GM12874 (cell line): ENCODE measurements at regions not wholly inside any gene's neighbourhood (a gene's known extent, or its start where the extent isn't known, plus 50 kb on each side); places are given as distances from the start of the nearest gene placed in this dataset.

Source experiments
- TF ChIP-seq, protein P1 (sequence below): IDR thresholded peaks from 2 replicates; pipeline ENCODE4 v1.5.1; 2011; ENCODE audit warnings: low read depth, mild to moderate bottlenecking, control low read depth, low read length, moderate library complexity; ENCODE audit not compliant: insufficient read depth

DNA sequence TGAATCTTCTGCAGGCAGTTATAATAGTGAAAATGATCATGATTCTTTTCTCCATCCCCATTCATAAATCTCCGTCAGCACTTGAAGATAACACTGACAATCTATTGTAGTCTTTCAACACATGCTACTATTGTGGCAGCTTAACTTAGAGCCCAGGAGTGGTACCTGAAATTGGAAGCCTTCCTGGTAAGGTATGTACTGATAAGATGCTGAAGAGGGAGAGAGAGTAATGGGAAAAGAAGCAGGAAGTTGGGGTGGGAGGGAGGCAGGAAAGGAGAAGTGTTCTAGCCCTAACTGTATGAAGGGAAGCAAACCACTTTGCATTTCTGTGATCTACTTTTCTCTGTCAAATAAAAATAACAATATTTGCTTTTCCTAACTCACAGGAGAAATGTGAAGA lies 197.4 kb upstream of the RORA start:
- TF ChIP-seq, protein P1, sequence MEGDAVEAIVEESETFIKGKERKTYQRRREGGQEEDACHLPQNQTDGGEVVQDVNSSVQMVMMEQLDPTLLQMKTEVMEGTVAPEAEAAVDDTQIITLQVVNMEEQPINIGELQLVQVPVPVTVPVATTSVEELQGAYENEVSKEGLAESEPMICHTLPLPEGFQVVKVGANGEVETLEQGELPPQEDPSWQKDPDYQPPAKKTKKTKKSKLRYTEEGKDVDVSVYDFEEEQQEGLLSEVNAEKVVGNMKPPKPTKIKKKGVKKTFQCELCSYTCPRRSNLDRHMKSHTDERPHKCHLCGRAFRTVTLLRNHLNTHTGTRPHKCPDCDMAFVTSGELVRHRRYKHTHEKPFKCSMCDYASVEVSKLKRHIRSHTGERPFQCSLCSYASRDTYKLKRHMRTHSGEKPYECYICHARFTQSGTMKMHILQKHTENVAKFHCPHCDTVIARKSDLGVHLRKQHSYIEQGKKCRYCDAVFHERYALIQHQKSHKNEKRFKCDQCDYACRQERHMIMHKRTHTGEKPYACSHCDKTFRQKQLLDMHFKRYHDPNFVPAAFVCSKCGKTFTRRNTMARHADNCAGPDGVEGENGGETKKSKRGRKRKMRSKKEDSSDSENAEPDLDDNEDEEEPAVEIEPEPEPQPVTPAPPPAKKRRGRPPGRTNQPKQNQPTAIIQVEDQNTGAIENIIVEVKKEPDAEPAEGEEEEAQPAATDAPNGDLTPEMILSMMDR: no peak

DNA sequence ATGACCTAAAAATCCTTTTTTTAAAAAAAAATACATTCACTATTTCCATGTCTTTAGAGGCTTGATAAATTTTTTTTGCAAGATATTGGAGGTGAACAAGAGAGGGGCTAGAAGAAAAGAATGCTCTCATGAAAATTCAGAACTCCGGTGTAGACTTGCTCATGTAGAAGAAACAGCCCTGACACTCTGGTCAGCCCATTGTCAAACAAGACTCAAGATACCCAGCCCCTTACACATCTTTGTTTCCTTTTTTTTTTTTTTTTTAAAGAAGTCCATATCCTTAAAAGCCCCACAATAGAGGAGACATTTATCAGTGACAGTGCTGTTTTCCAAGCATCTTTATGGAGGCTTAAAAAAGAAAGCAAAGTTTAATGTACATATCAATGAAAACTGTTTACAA lies 196.8 kb upstream of the RORA start:
- TF ChIP-seq, protein P1: no peak

DNA sequence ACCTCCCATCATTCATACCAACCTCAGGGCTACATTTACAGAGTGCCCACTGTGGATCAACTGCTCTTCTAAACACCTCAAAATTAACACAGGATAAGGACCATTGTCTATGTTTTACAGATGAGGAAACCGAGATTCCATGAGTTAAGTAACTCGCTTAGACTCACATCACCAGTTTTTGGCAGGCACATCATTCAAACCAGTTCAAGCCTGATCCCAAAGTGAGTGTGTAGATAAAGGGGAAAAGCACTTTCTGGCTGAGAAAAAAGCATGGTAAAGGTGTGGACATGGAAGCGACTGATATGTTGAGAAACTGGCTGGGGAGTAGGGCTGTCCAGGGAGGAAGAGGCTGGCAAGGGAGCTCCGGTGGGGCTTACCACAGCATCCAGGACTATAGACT lies 193.7 kb upstream of the RORA start:
- TF ChIP-seq, protein P1: no peak

DNA sequence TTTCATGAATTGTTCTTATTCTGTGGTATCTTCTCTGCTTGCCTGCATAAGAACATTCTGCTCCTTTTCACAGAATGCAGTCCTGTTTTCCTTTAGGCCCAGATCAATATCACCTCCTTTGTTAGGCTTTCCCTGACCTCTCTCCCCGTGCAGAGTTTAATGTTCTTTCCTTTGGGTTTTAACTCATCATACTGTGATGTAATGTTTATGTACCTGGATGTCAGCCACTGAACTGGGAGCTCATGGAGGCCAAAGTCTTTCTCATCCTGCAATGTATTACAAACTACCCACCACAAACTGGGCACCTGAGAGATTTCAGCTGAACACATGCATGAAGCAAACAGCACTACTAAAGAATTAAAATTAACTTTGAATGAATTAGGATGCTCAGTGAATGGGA lies 192.8 kb upstream of the RORA start:
- TF ChIP-seq, protein P1: no peak

DNA sequence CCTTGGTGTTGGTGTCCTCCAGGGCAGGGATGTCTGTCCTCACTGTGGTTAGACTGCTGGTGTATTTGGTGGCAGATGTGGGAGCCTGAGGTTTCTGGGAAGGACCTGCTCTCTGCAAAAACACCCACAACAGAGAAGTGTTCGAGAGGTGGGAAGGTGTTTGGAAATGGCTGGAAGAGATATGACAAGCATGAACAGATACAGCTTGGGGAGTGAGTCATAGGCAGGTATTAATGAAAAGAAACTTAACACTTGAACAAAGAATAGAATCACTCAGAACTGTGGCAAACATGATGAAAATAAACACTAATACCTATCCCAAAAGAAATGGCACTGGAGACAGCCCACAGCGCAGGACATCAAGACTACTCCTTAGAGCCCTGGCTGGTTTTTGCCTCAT lies 192.4 kb upstream of the RORA start:
- TF ChIP-seq, protein P1: no peak

DNA sequence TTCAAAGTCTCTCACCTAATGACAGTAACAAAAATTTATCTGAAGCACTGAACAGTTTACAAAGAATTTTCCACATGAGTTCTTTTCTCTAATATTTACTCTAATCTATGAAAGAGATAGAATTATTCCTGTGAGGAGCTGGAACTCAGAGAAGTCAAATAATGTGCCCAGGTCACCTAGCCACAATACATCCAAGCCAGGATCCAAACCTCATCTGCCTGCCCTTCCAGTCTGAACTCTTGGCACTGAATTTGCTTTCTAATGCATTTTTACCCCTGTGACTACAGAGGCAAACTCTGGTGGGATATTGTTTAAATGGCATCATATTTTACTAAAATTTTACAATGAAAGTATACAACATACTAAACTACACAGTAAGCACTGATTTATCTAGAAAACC lies 191.4 kb upstream of the RORA start:
- TF ChIP-seq, protein P1: no peak

DNA sequence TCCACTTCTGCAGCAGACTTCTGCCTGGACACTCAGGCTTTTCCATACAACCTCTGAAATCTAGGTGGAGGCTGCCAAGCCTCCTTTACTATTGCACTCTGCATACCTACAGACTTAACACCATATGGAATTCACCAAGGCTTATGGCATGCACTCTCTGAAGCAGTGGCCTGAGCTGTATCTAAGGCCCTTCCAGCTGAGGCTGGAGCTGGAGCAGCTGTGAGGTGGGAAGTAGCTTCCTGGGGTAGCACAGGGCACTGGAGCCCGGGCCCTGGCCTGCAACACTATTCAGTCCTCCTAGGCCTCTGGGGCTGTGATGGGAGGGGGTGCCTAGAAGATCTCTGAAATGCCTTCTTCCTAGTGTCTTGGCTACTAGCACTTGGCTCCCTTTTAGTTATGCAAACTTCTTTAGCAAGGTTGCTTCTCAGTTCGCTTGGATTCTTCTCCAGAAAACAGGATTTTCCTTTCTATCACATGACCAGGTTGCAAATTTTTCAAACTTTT lies 186.6 kb upstream of the RORA start:
- TF ChIP-seq, protein P1: no peak
